Smooth muscle cell (in vitro differentiated cells): ENCODE measurements at regions not wholly inside any gene's neighbourhood (a gene's known extent, or its start where the extent isn't known, plus 50 kb on each side); places are given as distances from the start of the nearest gene placed in this dataset.

ENCODE experiments used
- DNase-seq: peaks from one replicate; lab custom pipeline; 2025; ENCODE audit not compliant: unreplicated experiment; lab: John Stamatoyannopoulos, UW
- H2AFZ ChIP-seq: fragments of 200-600 bp; sonication (generic); 2 replicates; pipeline ENCODE4 v1.6.0; 2016; ENCODE audit warnings: antibody characterized with exemption, low read depth, mild to moderate bottlenecking
- H3F3A ChIP-seq: fragments of 200-600 bp; sonication (generic); 2 replicates; pipeline ENCODE4 v1.6.0; 2017; ENCODE audit warnings: antibody characterized with exemption, low read depth
- H3K27ac ChIP-seq: fragments of 200-600 bp; sonication (generic); 2 replicates; pipeline ENCODE4 v1.5.1; 2016; ENCODE audit warnings: low read depth, mild to moderate bottlenecking
- H3K27me3 ChIP-seq: fragments of 200-600 bp; sonication (generic); 2 replicates; pipeline ENCODE4 v1.6.1; 2016; ENCODE audit warnings: low read depth, mild to moderate bottlenecking
- H3K36me3 ChIP-seq: fragments of 200-600 bp; sonication (generic); 2 replicates; pipeline ENCODE4 v1.5.1; 2016; ENCODE audit warnings: low read depth
- H3K4me1 ChIP-seq: fragments of 200-600 bp; sonication (generic); 2 replicates; pipeline ENCODE4 v1.5.1; 2016; ENCODE audit warnings: low read depth
- H3K4me2 ChIP-seq: fragments of 200-600 bp; sonication (generic); 2 replicates; pipeline ENCODE4 v1.6.0; 2016; ENCODE audit warnings: mild to moderate bottlenecking
- H3K4me3 ChIP-seq: fragments of 200-600 bp; sonication (generic); 2 replicates; pipeline ENCODE4 v1.5.1; 2016; ENCODE audit warnings: mild to moderate bottlenecking
- H3K79me2 ChIP-seq: fragments of 200-600 bp; sonication (generic); 2 replicates; pipeline ENCODE4 v1.6.0; 2016; ENCODE audit warnings: low read depth, mild to moderate bottlenecking
- H3K9ac ChIP-seq: fragments of 200-600 bp; sonication (generic); 2 replicates; pipeline ENCODE4 v1.6.0; 2016; ENCODE audit warnings: low read depth
- H3K9me3 ChIP-seq: fragments of 200-600 bp; sonication (generic); replicated peaks from 2 replicates; pipeline ENCODE4 v1.5.1; 2016; ENCODE audit warnings: low read depth
- H4K20me1 ChIP-seq: fragments of 200-600 bp; sonication (generic); 2 replicates; pipeline ENCODE4 v1.6.0; 2016; ENCODE audit warnings: low read depth
- WGBS: methylation state at CpG from one replicate; pipeline ENCODE4 v1.1.7; 2016; ENCODE audit warnings: low lambda C conversion rate; 5-methylcytosine and 5-hydroxymethylcytosine counted together
- TF ChIP-seq, protein P1 (sequence below): fragments of 200-600 bp; sonication (generic); IDR thresholded peaks from 2 replicates; pipeline ENCODE4 v1.5.1; 2017; ENCODE audit warnings: borderline replicate concordance, mild to moderate bottlenecking, antibody characterized with exemption; ENCODE audit not compliant: insufficient read depth, poor library complexity, severe bottlenecking

DNA sequence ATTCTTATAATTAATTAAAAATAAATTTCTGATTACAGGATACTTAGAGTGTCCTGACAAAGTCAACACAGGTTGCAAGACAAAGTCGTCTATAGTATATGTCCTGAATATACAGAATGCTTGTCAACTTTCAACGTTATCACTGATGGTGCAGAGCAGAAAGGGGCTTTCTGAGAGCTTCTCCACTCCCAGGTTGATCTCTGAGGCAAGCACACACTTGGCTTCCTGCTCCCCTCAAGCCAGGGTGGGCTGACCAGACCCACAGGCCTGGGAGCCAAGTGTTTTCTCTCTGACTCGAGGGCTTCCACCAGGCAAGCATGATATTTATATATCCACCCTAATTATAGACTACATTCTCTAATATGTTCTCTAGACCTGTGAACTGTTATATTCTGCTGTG, 448.9 kb downstream of the SH2D4B start:
- no peak for DNase-seq
- Histone ChIP-seq H3K9ac (no peak overlapping the region), H3K79me2 (no peaks in the 10 kb centered on the region), H3K4me3 (no peak overlapping the region), H3K4me2 (no peak overlapping the region), H3K9me3 (no peaks in the 10 kb centered on the region), H3K4me1 (no peaks in the 10 kb centered on the region), H3K36me3 (no peaks in the 10 kb centered on the region), H2AFZ (no peak overlapping the region), H3K27me3 (no peaks in the 10 kb centered on the region), H3F3A (no peaks in the 10 kb centered on the region), H3K27ac (no peak overlapping the region), H4K20me1 (no peaks in the 10 kb centered on the region)
- TF ChIP-seq, protein P1, sequence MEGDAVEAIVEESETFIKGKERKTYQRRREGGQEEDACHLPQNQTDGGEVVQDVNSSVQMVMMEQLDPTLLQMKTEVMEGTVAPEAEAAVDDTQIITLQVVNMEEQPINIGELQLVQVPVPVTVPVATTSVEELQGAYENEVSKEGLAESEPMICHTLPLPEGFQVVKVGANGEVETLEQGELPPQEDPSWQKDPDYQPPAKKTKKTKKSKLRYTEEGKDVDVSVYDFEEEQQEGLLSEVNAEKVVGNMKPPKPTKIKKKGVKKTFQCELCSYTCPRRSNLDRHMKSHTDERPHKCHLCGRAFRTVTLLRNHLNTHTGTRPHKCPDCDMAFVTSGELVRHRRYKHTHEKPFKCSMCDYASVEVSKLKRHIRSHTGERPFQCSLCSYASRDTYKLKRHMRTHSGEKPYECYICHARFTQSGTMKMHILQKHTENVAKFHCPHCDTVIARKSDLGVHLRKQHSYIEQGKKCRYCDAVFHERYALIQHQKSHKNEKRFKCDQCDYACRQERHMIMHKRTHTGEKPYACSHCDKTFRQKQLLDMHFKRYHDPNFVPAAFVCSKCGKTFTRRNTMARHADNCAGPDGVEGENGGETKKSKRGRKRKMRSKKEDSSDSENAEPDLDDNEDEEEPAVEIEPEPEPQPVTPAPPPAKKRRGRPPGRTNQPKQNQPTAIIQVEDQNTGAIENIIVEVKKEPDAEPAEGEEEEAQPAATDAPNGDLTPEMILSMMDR: no peak
- 76% methylated on average over 3 of the region's 3 CpGs for WGBS

- no peaks in the 10 kb centered on the region for H3F3A ChIP-seq
- no peak overlapping the region for H2AFZ ChIP-seq
- H3K4me2 ChIP-seq: no peak overlapping the region
- H3K9ac ChIP-seq: no peak overlapping the region
- H4K20me1 ChIP-seq: no peaks in the 10 kb centered on the region
- no peaks in the 10 kb centered on the region for H3K36me3 ChIP-seq
- WGBS: 88% methylated on average over 3 of the region's 3 CpGs
- H3K4me1 ChIP-seq: no peaks in the 10 kb centered on the region
- H3K27ac ChIP-seq: no peak overlapping the region
- no peak overlapping the region for H3K4me3 ChIP-seq
- no peak for DNase-seq
- H3K27me3 ChIP-seq: no peaks in the 10 kb centered on the region
- H3K79me2 ChIP-seq: no peaks in the 10 kb centered on the region
- TF ChIP-seq, protein P1: no peak
- H3K9me3 ChIP-seq: no peaks in the 10 kb centered on the region
These were observed 451.1 kb downstream of the SH2D4B start for GRCh38 chr10:80988755-80989154.

DNA sequence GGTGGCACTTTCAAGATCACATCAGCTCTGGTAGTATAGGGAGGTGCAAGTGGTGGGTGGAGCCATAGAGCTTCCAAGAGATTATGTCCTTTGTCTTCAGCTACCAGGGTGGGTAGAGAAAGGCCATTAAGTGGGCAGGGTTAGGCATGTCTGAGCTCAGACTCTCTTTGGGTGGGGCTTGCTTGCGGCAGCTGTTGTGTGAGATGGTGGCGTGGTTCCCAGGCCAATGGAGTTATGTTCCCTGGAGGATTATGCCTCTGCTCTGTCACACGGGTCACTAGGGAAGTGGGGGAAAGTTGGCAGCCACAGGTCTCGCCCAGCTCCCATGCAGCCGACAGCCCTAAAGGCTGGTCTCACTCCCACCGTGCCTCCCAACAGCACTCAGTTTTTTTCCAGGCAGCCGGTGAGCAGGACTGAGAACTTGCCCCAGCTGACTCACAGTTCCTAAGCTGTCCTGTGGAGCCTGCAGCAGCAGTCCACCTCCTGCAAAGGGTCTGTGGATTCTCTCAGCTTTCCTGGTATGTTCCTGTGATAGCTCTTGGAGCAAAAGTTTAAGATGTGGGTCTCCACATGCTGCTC, 459.0 kb downstream of the SH2D4B start:
- no peaks in the 10 kb centered on the region for H3K36me3 ChIP-seq
- H3K4me2 ChIP-seq: no peak overlapping the region
- no peaks in the 10 kb centered on the region for H3K79me2 ChIP-seq
- H2AFZ ChIP-seq: no peak overlapping the region
- H3K27me3 ChIP-seq: no peaks in the 10 kb centered on the region
- no peaks in the 10 kb centered on the region for H4K20me1 ChIP-seq
- H3K9ac ChIP-seq: no peak overlapping the region
- H3K27ac ChIP-seq: no peak overlapping the region
- no peak for DNase-seq
- no peaks in the 10 kb centered on the region for H3K4me1 ChIP-seq
- H3K9me3 ChIP-seq: no peaks in the 10 kb centered on the region
- TF ChIP-seq, protein P1: no peak
- 56% methylated on average over 7 of the region's 7 CpGs for WGBS
- no peak overlapping the region for H3K4me3 ChIP-seq
- H3F3A ChIP-seq: no peaks in the 10 kb centered on the region

DNA sequence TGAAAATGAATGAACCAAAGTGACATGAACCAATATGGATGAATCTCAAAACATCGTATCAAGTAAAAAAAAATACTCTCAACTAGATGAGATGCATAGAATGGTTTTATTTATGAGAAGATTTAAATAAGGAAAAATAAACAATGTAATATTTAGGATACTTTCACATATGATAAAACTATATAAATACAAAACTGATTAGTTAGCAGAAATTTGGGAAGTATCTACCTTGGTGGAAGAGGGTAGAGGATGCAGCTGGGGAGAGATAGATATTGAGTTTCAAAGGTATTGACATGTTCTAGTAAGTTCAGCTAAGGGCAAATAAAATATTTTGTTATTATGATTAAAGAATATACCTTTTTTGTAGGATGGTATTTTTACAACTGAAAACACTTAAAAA, 463.1 kb downstream of the SH2D4B start:
- Histone ChIP-seq H3K9ac (no peak overlapping the region), H3F3A (no peaks in the 10 kb centered on the region), H3K27me3 (no peaks in the 10 kb centered on the region), H3K79me2 (no peaks in the 10 kb centered on the region), H3K4me2 (no peak overlapping the region), H3K27ac (no peak overlapping the region), H2AFZ (no peak overlapping the region), H4K20me1 (no peaks in the 10 kb centered on the region), H3K4me1 (no peaks in the 10 kb centered on the region), H3K4me3 (no peak overlapping the region), H3K36me3 (no peaks in the 10 kb centered on the region), H3K9me3 (no peaks in the 10 kb centered on the region)
- WGBS: 94% methylated on average over 1 of the region's 1 CpG
- DNase-seq: no peak
- TF ChIP-seq, protein P1: no peak
